Gastroesophageal sphincter (tissue), 3 donors: ENCODE measurements at regions not wholly inside any gene's neighbourhood (a gene's known extent, or its start where the extent isn't known, plus 50 kb on each side); places are given as distances from the start of the nearest gene placed in this dataset.
"Not testable (repeated sequence)": the region's sequence is repeated elsewhere in the genome, so short reads cannot be mapped to it uniquely, and the experiment has no call there.

Experiments
- EP300 ChIP-seq: sonication (generic); formaldehyde crosslinking; IDR thresholded peaks from one replicate; pipeline ENCODE4 v1.6.1; 2017; ENCODE audit warnings: antibody characterized with exemption, mild to moderate bottlenecking
- POLR2A ChIP-seq, 2 donors: fragments of 450-650 bp; IDR thresholded peaks; one replicate each; pipeline ENCODE4 v1.6.1; 2017; ENCODE audit warnings: antibody characterized with exemption in 2 of 2, mild to moderate bottlenecking in 2 of 2, moderate library complexity in 1 of 2
- TF ChIP-seq, protein P1 (sequence below), 4 experiments: fragments of 200-600 bp in 2 of 4; fragments of 450-650 bp in 2 of 4; sonication (generic) in 1 of 4; IDR thresholded peaks; one replicate each; pipeline ENCODE4 v1.5.1; 2017 to 2019; ENCODE audit warnings: antibody characterized with exemption in 4 of 4, mild to moderate bottlenecking in 2 of 4, moderate library complexity in 2 of 4

DNA sequence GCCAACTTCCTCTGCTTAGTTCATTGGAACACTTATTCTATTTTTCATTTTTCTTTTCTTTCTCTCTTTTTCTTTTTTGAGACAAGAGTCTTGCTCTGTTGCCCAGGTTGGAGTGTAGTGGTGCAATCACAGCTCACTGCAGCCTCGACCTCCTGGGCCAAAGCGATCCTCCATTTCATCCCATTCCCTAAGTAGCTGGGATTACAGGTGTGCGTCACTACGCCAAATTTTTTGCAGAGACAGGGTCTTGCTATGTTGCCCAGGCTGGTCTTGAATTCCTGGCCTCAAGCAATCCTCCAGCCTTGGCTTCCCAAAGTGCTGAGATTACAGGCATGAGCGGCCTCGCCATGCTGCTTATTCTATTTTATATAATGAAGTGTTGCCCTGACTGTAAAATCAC is 336.4 kb upstream of the TNRC6C start:
- TF ChIP-seq, protein P1, sequence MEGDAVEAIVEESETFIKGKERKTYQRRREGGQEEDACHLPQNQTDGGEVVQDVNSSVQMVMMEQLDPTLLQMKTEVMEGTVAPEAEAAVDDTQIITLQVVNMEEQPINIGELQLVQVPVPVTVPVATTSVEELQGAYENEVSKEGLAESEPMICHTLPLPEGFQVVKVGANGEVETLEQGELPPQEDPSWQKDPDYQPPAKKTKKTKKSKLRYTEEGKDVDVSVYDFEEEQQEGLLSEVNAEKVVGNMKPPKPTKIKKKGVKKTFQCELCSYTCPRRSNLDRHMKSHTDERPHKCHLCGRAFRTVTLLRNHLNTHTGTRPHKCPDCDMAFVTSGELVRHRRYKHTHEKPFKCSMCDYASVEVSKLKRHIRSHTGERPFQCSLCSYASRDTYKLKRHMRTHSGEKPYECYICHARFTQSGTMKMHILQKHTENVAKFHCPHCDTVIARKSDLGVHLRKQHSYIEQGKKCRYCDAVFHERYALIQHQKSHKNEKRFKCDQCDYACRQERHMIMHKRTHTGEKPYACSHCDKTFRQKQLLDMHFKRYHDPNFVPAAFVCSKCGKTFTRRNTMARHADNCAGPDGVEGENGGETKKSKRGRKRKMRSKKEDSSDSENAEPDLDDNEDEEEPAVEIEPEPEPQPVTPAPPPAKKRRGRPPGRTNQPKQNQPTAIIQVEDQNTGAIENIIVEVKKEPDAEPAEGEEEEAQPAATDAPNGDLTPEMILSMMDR (IDR thresholded peaks at IDR 0.05), result not testable (repeated sequence)
- TF ChIP-seq EP300; POLR2A (IDR thresholded peaks at IDR 0.05): not testable (repeated sequence)
